ENCODE measurements at regions not wholly inside any gene's neighbourhood (a gene's known extent, or its start where the extent isn't known, plus 50 kb on each side); places are given as distances from the start of the nearest gene placed in this dataset.
"Not testable (repeated sequence)": the region's sequence is repeated elsewhere in the genome, so short reads cannot be mapped to it uniquely, and the experiment has no call there.

DNA sequence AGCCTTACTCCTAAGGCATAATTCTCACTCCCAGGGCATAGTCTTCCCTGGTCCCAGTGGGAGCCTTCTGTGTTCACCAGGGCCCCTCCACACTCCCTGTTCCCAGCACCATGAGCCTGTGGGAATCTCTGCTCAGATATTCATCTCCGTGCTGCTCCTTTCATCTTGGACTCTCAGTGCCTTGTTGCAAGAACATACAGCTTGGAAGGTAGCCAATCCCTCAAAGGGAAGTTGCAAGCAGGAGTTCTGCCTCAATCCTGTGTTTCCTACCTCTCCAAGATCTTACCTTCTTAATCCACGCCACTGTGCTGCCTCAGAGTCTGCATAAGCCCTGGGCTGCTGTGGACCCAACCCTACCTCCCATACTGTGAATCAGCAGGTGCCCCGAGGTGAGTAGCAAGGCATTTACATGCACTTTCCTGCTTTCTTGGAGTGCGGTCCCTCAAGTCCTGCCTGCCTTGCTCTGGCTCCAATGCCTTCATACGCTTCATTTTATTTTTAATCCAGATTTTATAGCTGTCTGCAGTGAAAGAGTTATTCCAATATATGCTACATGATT, 413.8 kb upstream of the RAB6C start:
- Histone ChIP-seq H3K27me3 (ENCODE audit: control insufficient read depth in 4 of 4, insufficient read depth in 4 of 4, low read length in 3 of 4) (no peaks in the 10 kb centered on the region), H3K4me3 (ENCODE audit: low read depth in 1 of 3, low read length in 3 of 3) (no peak overlapping the region), H3K9ac (ENCODE audit: low read depth in 1 of 2, low read length in 2 of 2) (no peak overlapping the region), H3K27ac (ENCODE audit: low read depth in 1 of 2, low read length in 2 of 2) (no peak overlapping the region), H3K36me3 (ENCODE audit: control insufficient read depth in 4 of 4, insufficient read depth in 3 of 4, low read depth in 1 of 4, low read length in 3 of 4) (no peaks in the 10 kb centered on the region), H3K4me1 (ENCODE audit: control insufficient read depth in 4 of 4, insufficient read depth in 4 of 4, low read length in 3 of 4) (no peaks in the 10 kb centered on the region), H3K9me3 (ENCODE audit: control insufficient read depth in 4 of 4, low read length in 3 of 4) (peaks cover 0 to 3% (median 2%) of the 10 kb centered on the region in 4 donors)
- no peak for DNase-seq (ENCODE audit: low spot score)
- TF ChIP-seq HNF4A (conservative IDR thresholded peaks at IDR 0.05) (no peak), FOXA1 (IDR thresholded peaks at IDR 0.05) (no peak), NR2F2 (IDR thresholded peaks at IDR 0.05) (no peak), SP1 (IDR thresholded peaks at IDR 0.05) (no peak), JUND (IDR thresholded peaks at IDR 0.05) (no peak), HNF4G (IDR thresholded peaks at IDR 0.05) (no peak)
- TF ChIP-seq, protein P1, sequence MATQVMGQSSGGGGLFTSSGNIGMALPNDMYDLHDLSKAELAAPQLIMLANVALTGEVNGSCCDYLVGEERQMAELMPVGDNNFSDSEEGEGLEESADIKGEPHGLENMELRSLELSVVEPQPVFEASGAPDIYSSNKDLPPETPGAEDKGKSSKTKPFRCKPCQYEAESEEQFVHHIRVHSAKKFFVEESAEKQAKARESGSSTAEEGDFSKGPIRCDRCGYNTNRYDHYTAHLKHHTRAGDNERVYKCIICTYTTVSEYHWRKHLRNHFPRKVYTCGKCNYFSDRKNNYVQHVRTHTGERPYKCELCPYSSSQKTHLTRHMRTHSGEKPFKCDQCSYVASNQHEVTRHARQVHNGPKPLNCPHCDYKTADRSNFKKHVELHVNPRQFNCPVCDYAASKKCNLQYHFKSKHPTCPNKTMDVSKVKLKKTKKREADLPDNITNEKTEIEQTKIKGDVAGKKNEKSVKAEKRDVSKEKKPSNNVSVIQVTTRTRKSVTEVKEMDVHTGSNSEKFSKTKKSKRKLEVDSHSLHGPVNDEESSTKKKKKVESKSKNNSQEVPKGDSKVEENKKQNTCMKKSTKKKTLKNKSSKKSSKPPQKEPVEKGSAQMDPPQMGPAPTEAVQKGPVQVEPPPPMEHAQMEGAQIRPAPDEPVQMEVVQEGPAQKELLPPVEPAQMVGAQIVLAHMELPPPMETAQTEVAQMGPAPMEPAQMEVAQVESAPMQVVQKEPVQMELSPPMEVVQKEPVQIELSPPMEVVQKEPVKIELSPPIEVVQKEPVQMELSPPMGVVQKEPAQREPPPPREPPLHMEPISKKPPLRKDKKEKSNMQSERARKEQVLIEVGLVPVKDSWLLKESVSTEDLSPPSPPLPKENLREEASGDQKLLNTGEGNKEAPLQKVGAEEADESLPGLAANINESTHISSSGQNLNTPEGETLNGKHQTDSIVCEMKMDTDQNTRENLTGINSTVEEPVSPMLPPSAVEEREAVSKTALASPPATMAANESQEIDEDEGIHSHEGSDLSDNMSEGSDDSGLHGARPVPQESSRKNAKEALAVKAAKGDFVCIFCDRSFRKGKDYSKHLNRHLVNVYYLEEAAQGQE (IDR thresholded peaks at IDR 0.05) = no peak
- WGBS = 38% methylated on average over 5 of the region's 5 CpGs

DNA sequence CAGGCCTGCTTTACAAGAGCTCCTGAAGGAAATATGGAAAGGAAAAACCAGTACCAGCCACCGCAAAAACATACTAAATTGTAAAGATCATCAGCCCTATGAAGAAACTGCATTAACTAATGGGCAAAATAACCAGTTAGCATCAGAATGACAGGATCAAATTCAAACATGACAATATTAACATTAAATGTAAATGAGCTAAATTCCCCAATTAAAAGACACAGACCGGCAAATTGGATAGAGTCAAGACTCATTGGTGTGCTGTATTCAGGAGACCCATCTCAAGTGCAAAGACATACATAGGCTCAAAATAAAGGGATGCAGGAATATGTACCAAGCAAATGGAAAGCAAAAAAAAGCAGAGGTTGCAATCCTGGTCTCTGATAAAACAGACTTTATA, 408.7 kb upstream of the RAB6C start:
- DNase-seq (ENCODE audit: low spot score); H3K36me3 ChIP-seq (ENCODE audit: control insufficient read depth in 4 of 4, insufficient read depth in 3 of 4, low read depth in 1 of 4, low read length in 3 of 4); H3K9me3 ChIP-seq (ENCODE audit: control insufficient read depth in 4 of 4, low read length in 3 of 4); H3K4me3 ChIP-seq (ENCODE audit: low read depth in 1 of 3, low read length in 3 of 3); H3K27ac ChIP-seq (ENCODE audit: low read depth in 1 of 2, low read length in 2 of 2); H3K9ac ChIP-seq (ENCODE audit: low read depth in 1 of 2, low read length in 2 of 2); H3K4me1 ChIP-seq (ENCODE audit: control insufficient read depth in 4 of 4, insufficient read depth in 4 of 4, low read length in 3 of 4); H3K27me3 ChIP-seq (ENCODE audit: control insufficient read depth in 4 of 4, insufficient read depth in 4 of 4, low read length in 3 of 4): not testable (repeated sequence)
- 95% methylated on average over 2 of the region's 2 CpGs for WGBS

DNA sequence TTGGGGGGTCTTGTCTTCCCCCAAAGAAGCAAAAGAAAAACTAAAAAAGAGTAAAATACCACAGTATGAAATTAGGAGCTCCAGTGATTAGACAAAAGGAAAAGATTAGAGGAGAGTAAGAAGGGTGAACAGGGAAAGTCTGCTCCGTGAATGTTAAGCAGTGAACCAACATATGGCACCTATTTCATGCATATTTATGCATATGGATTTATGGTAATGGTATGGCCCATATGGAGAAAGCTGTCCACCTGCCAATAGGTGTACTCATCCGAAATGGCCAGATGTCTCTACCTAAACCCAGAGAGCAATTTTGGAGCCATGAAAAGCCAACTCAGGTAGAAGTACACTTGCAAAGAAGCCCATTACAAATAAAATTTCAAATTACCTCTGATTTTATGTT, 404.0 kb upstream of the RAB6C start:
- H3K36me3 ChIP-seq (ENCODE audit: control insufficient read depth in 4 of 4, insufficient read depth in 3 of 4, low read depth in 1 of 4, low read length in 3 of 4) = no peaks in the 10 kb centered on the region
- H3K9me3 ChIP-seq (ENCODE audit: control insufficient read depth in 4 of 4, low read length in 3 of 4) = peaks cover 0 to 2% (median under 1%) of the 10 kb centered on the region in 4 donors
- no peaks in the 10 kb centered on the region for H3K4me1 ChIP-seq (ENCODE audit: control insufficient read depth in 4 of 4, insufficient read depth in 4 of 4, low read length in 3 of 4)
- peaks cover 0 to 2% (median 0%) of the 10 kb centered on the region in 4 donors for H3K27me3 ChIP-seq (ENCODE audit: control insufficient read depth in 4 of 4, insufficient read depth in 4 of 4, low read length in 3 of 4)
- H3K9ac ChIP-seq (ENCODE audit: low read depth in 1 of 2, low read length in 2 of 2) = no peak overlapping the region
- WGBS = 74% methylated on average over 2 of the region's 2 CpGs
- no peak for TF ChIP-seq GABPA (IDR thresholded peaks at IDR 0.05 in 1 of 2, conservative IDR thresholded peaks at IDR 0.05 in 1 of 2)
- TF ChIP-seq RAD21 (IDR thresholded peaks at IDR 0.05) = no peak
- no peak for TF ChIP-seq HNF4A (conservative IDR thresholded peaks at IDR 0.05)
- TF ChIP-seq, protein P2, sequence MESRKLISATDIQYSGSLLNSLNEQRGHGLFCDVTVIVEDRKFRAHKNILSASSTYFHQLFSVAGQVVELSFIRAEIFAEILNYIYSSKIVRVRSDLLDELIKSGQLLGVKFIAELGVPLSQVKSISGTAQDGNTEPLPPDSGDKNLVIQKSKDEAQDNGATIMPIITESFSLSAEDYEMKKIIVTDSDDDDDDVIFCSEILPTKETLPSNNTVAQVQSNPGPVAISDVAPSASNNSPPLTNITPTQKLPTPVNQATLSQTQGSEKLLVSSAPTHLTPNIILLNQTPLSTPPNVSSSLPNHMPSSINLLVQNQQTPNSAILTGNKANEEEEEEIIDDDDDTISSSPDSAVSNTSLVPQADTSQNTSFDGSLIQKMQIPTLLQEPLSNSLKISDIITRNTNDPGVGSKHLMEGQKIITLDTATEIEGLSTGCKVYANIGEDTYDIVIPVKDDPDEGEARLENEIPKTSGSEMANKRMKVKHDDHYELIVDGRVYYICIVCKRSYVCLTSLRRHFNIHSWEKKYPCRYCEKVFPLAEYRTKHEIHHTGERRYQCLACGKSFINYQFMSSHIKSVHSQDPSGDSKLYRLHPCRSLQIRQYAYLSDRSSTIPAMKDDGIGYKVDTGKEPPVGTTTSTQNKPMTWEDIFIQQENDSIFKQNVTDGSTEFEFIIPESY (IDR thresholded peaks at IDR 0.05) = no peak
- TF ChIP-seq, protein P3, sequence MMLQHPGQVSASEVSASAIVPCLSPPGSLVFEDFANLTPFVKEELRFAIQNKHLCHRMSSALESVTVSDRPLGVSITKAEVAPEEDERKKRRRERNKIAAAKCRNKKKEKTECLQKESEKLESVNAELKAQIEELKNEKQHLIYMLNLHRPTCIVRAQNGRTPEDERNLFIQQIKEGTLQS (IDR thresholded peaks at IDR 0.05) = no peak
- no peak overlapping the region for H3K4me3 ChIP-seq (ENCODE audit: low read depth in 1 of 3, low read length in 3 of 3)
- DNase-seq (ENCODE audit: low spot score) = no peak
- H3K27ac ChIP-seq (ENCODE audit: low read depth in 1 of 2, low read length in 2 of 2) = no peak overlapping the region

All from liver (tissue), 7 donors.